Transverse colon (tissue), 4 donors: ENCODE measurements at regions not wholly inside any gene's neighbourhood (a gene's known extent, or its start where the extent isn't known, plus 50 kb on each side); places are given as distances from the start of the nearest gene placed in this dataset.
"Not testable (repeated sequence)": the region's sequence is repeated elsewhere in the genome, so short reads cannot be mapped to it uniquely, and the experiment has no call there.

Experiments used
- DNase-seq: peaks from one replicate; pipeline ENCODE4 v3.0.0-alpha.2; 2019
- H3K27ac ChIP-seq, 4 donors: fragments of 200-600 bp; sonication (generic); 2 replicates each; pipeline ENCODE4 v1.5.1; 2016 to 2018; ENCODE audit warnings: inconsistent platforms in 4 of 4
- H3K27me3 ChIP-seq: fragments of 200-600 bp; sonication (generic); 2 replicates; pipeline ENCODE4 v1.5.1; 2017; ENCODE audit warnings: inconsistent platforms
- H3K36me3 ChIP-seq, 4 donors: fragments of 200-600 bp; sonication (generic); 2 replicates each; pipeline ENCODE4 v1.5.1; 2017 to 2019; ENCODE audit warnings: inconsistent platforms in 4 of 4
- H3K4me1 ChIP-seq, 4 donors: fragments of 200-600 bp; sonication (generic); 2 replicates each; pipeline ENCODE4 v1.5.1; 2017 to 2020; ENCODE audit warnings: inconsistent platforms in 4 of 4
- H3K4me3 ChIP-seq, 4 donors: fragments of 200-600 bp; sonication (generic); 1 replicate in 1 of 4; 2 replicates in 3 of 4; pipeline versions ENCODE4 v1.5.1 to v1.6.1; 2017 to 2019; ENCODE audit warnings: inconsistent platforms in 4 of 4
- H3K9me3 ChIP-seq, 2 donors: fragments of 200-600 bp; sonication (generic); 2 replicates each; pipeline ENCODE4 v1.5.1; 2017 to 2019; ENCODE audit warnings: inconsistent platforms in 2 of 2
- CTCF ChIP-seq, 5 experiments: fragments of 200-600 bp in 3 of 5; fragments of 450-650 bp in 2 of 5; sonication (generic) in 3 of 5; IDR thresholded peaks; 1 replicate in 2 of 5; 2 replicates in 3 of 5; pipeline ENCODE4 v1.5.1; 2016 to 2017; ENCODE audit warnings: antibody characterized with exemption in 5 of 5, inconsistent platforms in 3 of 5, mild to moderate bottlenecking in 2 of 5, moderate library complexity in 1 of 5
- EP300 ChIP-seq: sonication (generic); formaldehyde crosslinking; IDR thresholded peaks from one replicate; pipeline ENCODE4 v1.6.1; 2017; ENCODE audit warnings: antibody characterized with exemption, low read depth
- POLR2A ChIP-seq: fragments of 450-650 bp; IDR thresholded peaks from one replicate; pipeline ENCODE4 v1.6.1; 2016; ENCODE audit warnings: antibody characterized with exemption, mild to moderate bottlenecking, moderate library complexity
- POLR2AphosphoS5 ChIP-seq, 3 donors: sonication (generic); formaldehyde crosslinking; IDR thresholded peaks; one replicate each; pipeline ENCODE4 v1.6.1; 2016; ENCODE audit warnings: antibody characterized with exemption in 3 of 3
- WGBS, 2 donors: methylation state at CpG; one replicate each; pipeline ENCODE4 v1.1.5; 2018; ENCODE audit warnings: low coverage in 1 of 2; 5-methylcytosine and 5-hydroxymethylcytosine counted together
- in situ Hi-C, 4 donors: fragments of 200-750 bp; cut with MboI; loops; one replicate each; pipeline versions ENCODE4 v1.15.0 to v1.15.1; 2017; ENCODE audit warnings: low sequenced_read_pairs in 3 of 4, low pct_ligation_motif_present in 1 of 4, low pct_unique_long_range_greater_than_20kb in 1 of 4
- intact Hi-C: fragments of 100-400 bp; cut with DNase I; formaldehyde crosslinking; loops from one replicate; pipeline ENCODE4 v1.15.1; 2023; ENCODE audit warnings: low total_unique reads

GRCh38 chr19:28633319-28634018 is 579.5 kb downstream of the UQCRFS1 start:
- peak; percentile 71 to 92 (median 86) for TF ChIP-seq CTCF (IDR thresholded peaks at IDR 0.05)
- no peak for TF ChIP-seq EP300
- H3K36me3 ChIP-seq, result no peaks in the 10 kb centered on the region
- peaks cover 0 to 7% of the 10 kb centered on the region in 2 donors for H3K9me3 ChIP-seq
- no peaks in the 10 kb centered on the region for H3K27me3 ChIP-seq
- 18 to 42% methylated on average over 2 to 8 of the region's 8 CpGs for WGBS, 2 donors
- no peaks in the 10 kb centered on the region for H3K4me1 ChIP-seq
- peak; percentile 57 for DNase-seq
- H3K4me3 ChIP-seq, result no peak overlapping the region
- intact Hi-C loops, result no loop called here
- in situ Hi-C loops, result loop anchor here (5.0 to 25.0 kb wide), 3 partner anchors 166 to 171 kb away; no protein-coding TSS in a partner anchor
- no peak overlapping the region for H3K27ac ChIP-seq

- Histone ChIP-seq H3K36me3 (no peaks in the 10 kb centered on the region), H3K4me3 (no peak overlapping the region), H3K9me3 (peaks cover 7 to 12% of the 10 kb centered on the region in 2 donors), H3K27me3 (no peaks in the 10 kb centered on the region), H3K27ac (no peak overlapping the region), H3K4me1 (no peaks in the 10 kb centered on the region)
- 79 to 100% methylated on average over 1 to 6 of the region's 7 CpGs for WGBS, 2 donors
- in situ Hi-C loops, result loop anchor here (5.0 to 25.0 kb wide), 3 partner anchors 165 to 170 kb away; no protein-coding TSS in a partner anchor
- no peak for DNase-seq
- no peak for TF ChIP-seq POLR2AphosphoS5 (IDR thresholded peaks at IDR 0.05)
- no peak for TF ChIP-seq POLR2A
- no peak for TF ChIP-seq EP300
- TF ChIP-seq CTCF (IDR thresholded peaks at IDR 0.05), result no peak
- intact Hi-C loops, result no loop called here
These were observed 580.4 kb downstream of the UQCRFS1 start for GRCh38 chr19:28632371-28633080.

DNA sequence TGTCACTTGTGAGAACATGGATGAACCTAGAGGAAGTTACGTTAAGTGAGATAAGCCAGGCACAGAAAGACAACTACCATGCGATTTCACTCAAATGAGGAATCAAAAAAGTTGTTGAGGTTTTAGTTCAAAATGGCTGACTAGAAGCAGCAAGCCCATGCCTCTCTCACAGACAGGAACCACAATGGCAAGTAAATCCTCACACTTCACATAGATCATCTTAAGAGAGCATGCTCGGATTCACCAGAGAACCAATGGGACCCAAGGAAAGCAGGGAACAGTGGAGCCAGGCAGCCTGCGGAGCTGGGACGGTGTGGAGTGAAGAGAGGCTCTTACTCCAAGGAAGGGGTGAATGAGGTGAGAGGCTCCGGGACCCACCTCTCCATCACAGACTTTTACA is 581.0 kb downstream of the UQCRFS1 start:
- in situ Hi-C loops (loop anchor here (5.0 to 25.0 kb wide), 3 partner anchors 165 to 170 kb away; no protein-coding TSS in a partner anchor), intact Hi-C loops (no loop called here)
- DNase-seq, result no peak
- no peak for TF ChIP-seq CTCF (IDR thresholded peaks at IDR 0.05)
- TF ChIP-seq POLR2A, result no peak
- TF ChIP-seq POLR2AphosphoS5 (IDR thresholded peaks at IDR 0.05), result no peak
- TF ChIP-seq EP300, result no peak
- Histone ChIP-seq H3K36me3 (no peaks in the 10 kb centered on the region), H3K4me1 (no peaks in the 10 kb centered on the region), H3K27ac (no peak overlapping the region), H3K9me3 (peaks cover 7 to 13% of the 10 kb centered on the region in 2 donors), H3K4me3 (no peak overlapping the region), H3K27me3 (no peaks in the 10 kb centered on the region)
- 75 to 94% methylated on average over 2 to 6 of the region's 6 CpGs for whole genome bisulfite sequencing, 2 donors

- intact Hi-C loops, result no loop called here
- in situ Hi-C loops, result loop anchor here in 2 of 4 donors (25.0 kb wide), 1 partner anchor 165 kb away; no protein-coding TSS in a partner anchor
- H3K4me1 ChIP-seq, result no peaks in the 10 kb centered on the region
- H3K9me3 ChIP-seq, result peaks cover 6 to 7% of the 10 kb centered on the region in 2 donors
- H3K27ac ChIP-seq, result no peak overlapping the region
- no peak overlapping the region for H3K4me3 ChIP-seq
- no peaks in the 10 kb centered on the region for H3K27me3 ChIP-seq
- TF ChIP-seq POLR2A (no peak), POLR2AphosphoS5 (IDR thresholded peaks at IDR 0.05) (no peak), EP300 (no peak), CTCF (IDR thresholded peaks at IDR 0.05) (no peak)
- no peaks in the 10 kb centered on the region for H3K36me3 ChIP-seq
- 90 to 100% methylated on average over 1 of the region's 1 CpG for WGBS, 2 donors
- no peak for DNase-seq
These were observed 585.3 kb downstream of the UQCRFS1 start for GRCh38 chr19:28627669-28628068.

DNA sequence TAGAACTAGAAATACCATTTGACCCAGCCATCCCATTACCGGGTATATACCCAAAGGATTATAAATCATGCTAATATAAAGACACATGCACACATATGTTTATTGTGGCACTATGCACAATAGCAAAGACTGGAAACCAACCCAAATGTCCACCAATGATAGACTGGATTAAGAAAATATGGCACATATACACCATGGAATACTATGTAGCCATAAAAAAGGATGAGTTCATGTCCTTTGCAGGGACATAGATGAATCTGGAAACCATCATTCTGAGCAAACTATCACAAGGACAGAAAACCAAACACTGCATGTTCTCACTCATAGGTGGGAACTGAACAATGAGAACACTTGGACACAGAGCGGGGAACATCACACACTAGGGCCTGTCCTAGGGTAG is 586.5 kb downstream of the UQCRFS1 start:
- H3K4me3 ChIP-seq, H3K4me1 ChIP-seq, H3K27ac ChIP-seq, H3K36me3 ChIP-seq, intact Hi-C loops, H3K27me3 ChIP-seq, DNase-seq, H3K9me3 ChIP-seq: not testable (repeated sequence)
- WGBS, 2 donors, result 91 to 94% methylated on average over 2 of the region's 2 CpGs
- in situ Hi-C loops, result loop anchor here in 2 of 4 donors (25.0 kb wide), 1 partner anchor 164 kb away; no protein-coding TSS in a partner anchor
